Hepatocyte (in vitro differentiated cells): ENCODE measurements at regions not wholly inside any gene's neighbourhood (a gene's known extent, or its start where the extent isn't known, plus 50 kb on each side); places are given as distances from the start of the nearest gene placed in this dataset.

Experiments used
- CTCF ChIP-seq: fragments of 200-600 bp; sonication (generic); IDR thresholded peaks from 2 replicates; pipeline ENCODE4 v1.5.1; 2016; ENCODE audit warnings: antibody characterized with exemption, mild to moderate bottlenecking; ENCODE audit not compliant: poor library complexity
- EZH2phosphoT487 ChIP-seq: fragments of 200-600 bp; sonication (generic); IDR thresholded peaks from one replicate; pipeline ENCODE4 v1.6.1; 2018; ENCODE audit warnings: antibody characterized with exemption, mild to moderate bottlenecking, low read depth, moderate library complexity; ENCODE audit not compliant: unreplicated experiment, severe bottlenecking

DNA sequence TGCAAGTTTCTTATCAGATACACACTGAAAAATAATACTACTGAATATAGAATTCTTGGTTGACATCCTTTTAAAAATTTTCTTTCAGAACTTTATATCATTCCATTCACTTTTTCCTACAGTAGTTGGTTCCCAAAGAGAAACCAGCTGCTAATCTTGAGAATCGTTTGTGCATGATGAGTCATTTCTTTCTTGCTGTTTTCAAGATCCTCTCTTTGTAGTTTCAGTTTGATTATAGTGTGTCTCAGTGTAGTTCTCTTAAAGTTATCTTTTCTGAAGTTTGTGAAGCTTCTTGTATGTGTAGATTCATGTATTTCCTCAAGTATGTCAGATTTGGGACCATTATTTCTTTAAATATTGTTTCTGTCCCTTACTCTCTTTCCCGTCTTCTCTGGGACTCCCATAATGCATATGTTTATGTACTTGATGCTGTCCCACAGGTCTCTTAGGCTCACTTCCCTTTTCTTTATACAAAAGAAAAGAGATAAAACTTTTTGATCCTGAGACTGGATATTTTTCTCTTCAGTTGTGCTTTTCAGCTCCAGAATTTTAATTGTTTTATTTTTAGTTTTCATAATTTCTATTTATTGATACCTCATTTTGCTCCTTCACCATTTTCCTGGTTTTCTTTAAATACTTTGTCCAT lies 801.0 kb downstream of the TDRD15 start:
- TF ChIP-seq CTCF (no peak), EZH2phosphoT487 (no peak)
